ENCODE measurements at regions not wholly inside any gene's neighbourhood (a gene's known extent, or its start where the extent isn't known, plus 50 kb on each side); places are given as distances from the start of the nearest gene placed in this dataset.
A peak's percentile ranks its signal among the peaks of the same experiment; 100 is the strongest.

- H3K36me3 ChIP-seq (ENCODE audit: insufficient read depth, low read length) = no peaks in the 10 kb centered on the region
- H3K27me3 ChIP-seq (ENCODE audit: insufficient read depth, low read depth, low read length) = no peaks in the 10 kb centered on the region
- H3K9ac ChIP-seq (ENCODE audit: low read length) = peak overlapping the region; percentile 59
- H3K27ac ChIP-seq (ENCODE audit: low read length) = peak overlapping the region; percentile 48
- H4K20me1 ChIP-seq (ENCODE audit: insufficient read depth) = no peaks in the 10 kb centered on the region
- no peaks in the 10 kb centered on the region for H3K9me2 ChIP-seq (ENCODE audit: insufficient read depth, low read length)
- peak overlapping the region; percentile 49 for H2AFZ ChIP-seq (ENCODE audit: low read depth, low read length)
- no peaks in the 10 kb centered on the region for H3K9me3 ChIP-seq (ENCODE audit: low read length)
- H3K4me2 ChIP-seq (ENCODE audit: low read length) = peak overlapping the region; percentile 35
- no peaks in the 10 kb centered on the region for H3F3A ChIP-seq (ENCODE audit: insufficient read depth, low read length, poor library complexity, severe bottlenecking)
- TF ChIP-seq EP300 (conservative IDR thresholded peaks at IDR 0.05; ENCODE audit: poor library complexity, severe bottlenecking) = no peak
- peak; percentile 33 for TF ChIP-seq POLR2AphosphoS5 (IDR thresholded peaks at IDR 0.05)
- TF ChIP-seq RAD21 (conservative IDR thresholded peaks at IDR 0.05) = peak; percentile 97
- peak; percentile 94 for TF ChIP-seq SMC3 (conservative IDR thresholded peaks at IDR 0.05; ENCODE audit: poor library complexity)
- peak; percentile 54 for TF ChIP-seq TAF1 (IDR thresholded peaks at IDR 0.05; ENCODE audit: low read depth)
- TF ChIP-seq REST (IDR thresholded peaks at IDR 0.05; ENCODE audit: borderline replicate concordance) = peak; percentile 8
- TF ChIP-seq MXI1 (conservative IDR thresholded peaks at IDR 0.05; ENCODE audit: poor library complexity, severe bottlenecking) = no peak
- peak; percentile 95 for TF ChIP-seq CTCF (IDR thresholded peaks at IDR 0.05; ENCODE audit: poor library complexity, severe bottlenecking)
- TF ChIP-seq EZH2 (IDR thresholded peaks at IDR 0.05; ENCODE audit: borderline replicate concordance, insufficient read depth, low read length, poor library complexity, severe bottlenecking) = no peak
- no peaks in the 10 kb centered on the region for H3K79me2 ChIP-seq (replicated peaks; ENCODE audit: insufficient read depth, low read length)
- H3K4me3 ChIP-seq (ENCODE audit: low read length) = peak overlapping the region; percentile 50
Observed at GRCh38 chr3:135503760-135504686, 461.5 kb upstream of the PPP2R3A start.

- Histone ChIP-seq H3K36me3 (ENCODE audit: insufficient read depth, low read length) (no peaks in the 10 kb centered on the region), H2AFZ (ENCODE audit: low read depth, low read length) (no peak overlapping the region), H3K9me3 (ENCODE audit: low read length) (no peaks in the 10 kb centered on the region), H3K4me3 (ENCODE audit: low read length) (no peak overlapping the region), H3K27me3 (ENCODE audit: insufficient read depth, low read depth, low read length) (no peaks in the 10 kb centered on the region), H3K9ac (ENCODE audit: low read length) (no peak overlapping the region), H3K27ac (ENCODE audit: low read length) (no peak overlapping the region), H3F3A (ENCODE audit: insufficient read depth, low read length, poor library complexity, severe bottlenecking) (no peaks in the 10 kb centered on the region), H3K79me2 (replicated peaks; ENCODE audit: insufficient read depth, low read length) (no peaks in the 10 kb centered on the region), H4K20me1 (ENCODE audit: insufficient read depth) (no peaks in the 10 kb centered on the region), H3K4me2 (ENCODE audit: low read length) (no peak overlapping the region), H3K9me2 (ENCODE audit: insufficient read depth, low read length) (no peaks in the 10 kb centered on the region)
- no peak for TF ChIP-seq SMC3 (conservative IDR thresholded peaks at IDR 0.05; ENCODE audit: poor library complexity)
- no peak for TF ChIP-seq TAF1 (IDR thresholded peaks at IDR 0.05; ENCODE audit: low read depth)
- TF ChIP-seq POLR2AphosphoS5 (IDR thresholded peaks at IDR 0.05) = no peak
- TF ChIP-seq EZH2 (IDR thresholded peaks at IDR 0.05; ENCODE audit: borderline replicate concordance, insufficient read depth, low read length, poor library complexity, severe bottlenecking) = no peak
- TF ChIP-seq REST (IDR thresholded peaks at IDR 0.05; ENCODE audit: borderline replicate concordance) = no peak
- TF ChIP-seq CTCF (IDR thresholded peaks at IDR 0.05; ENCODE audit: poor library complexity, severe bottlenecking) = no peak
- no peak for TF ChIP-seq MXI1 (conservative IDR thresholded peaks at IDR 0.05; ENCODE audit: poor library complexity, severe bottlenecking)
- TF ChIP-seq RAD21 (conservative IDR thresholded peaks at IDR 0.05) = no peak
- no peak for TF ChIP-seq EP300 (conservative IDR thresholded peaks at IDR 0.05; ENCODE audit: poor library complexity, severe bottlenecking)
Observed at GRCh38 chr3:135513106-135514059, 452.1 kb upstream of the PPP2R3A start.

Data from neural cell (in vitro differentiated cells).